DOHH2 (cell line): ENCODE measurements at regions not wholly inside any gene's neighbourhood (a gene's known extent, or its start where the extent isn't known, plus 50 kb on each side); places are given as distances from the start of the nearest gene placed in this dataset.

Source experiments
- CTCF ChIP-seq: fragments of 200-600 bp; sonication (generic); IDR thresholded peaks from one replicate; pipeline ENCODE4 v1.5.1; 2014; ENCODE audit warnings: antibody characterized with exemption, mild to moderate bottlenecking, low read depth, low read length; ENCODE audit not compliant: poor library complexity, severe bottlenecking
- EZH2phosphoT487 ChIP-seq: fragments of 200-600 bp; sonication (generic); IDR thresholded peaks from 2 replicates; pipeline ENCODE4 v1.6.1; 2017; ENCODE audit warnings: borderline replicate concordance, mild to moderate bottlenecking, antibody characterized with exemption, low read length, moderate library complexity, mixed read lengths

GRCh38 chr15:29570121-29570947, 251.9 kb downstream of the TJP1 start:
- TF ChIP-seq CTCF = no peak
- TF ChIP-seq EZH2phosphoT487 = no peak
